DND-41 (cell line): ENCODE measurements at regions not wholly inside any gene's neighbourhood (a gene's known extent, or its start where the extent isn't known, plus 50 kb on each side); places are given as distances from the start of the nearest gene placed in this dataset.

Experiments used
- EZH2 ChIP-seq: IDR thresholded peaks from 3 replicates; pipeline ENCODE4 v1.6.1; 2012; ENCODE audit warnings: borderline replicate concordance, low read depth, mild to moderate bottlenecking, moderate library complexity, low read length, inconsistent platforms; ENCODE audit not compliant: severe bottlenecking
- TF ChIP-seq, protein P1 (sequence below): IDR thresholded peaks from 2 replicates; pipeline ENCODE4 v1.5.1; 2012; ENCODE audit warnings: borderline replicate concordance, low read length, moderate library complexity, mild to moderate bottlenecking; ENCODE audit not compliant: poor library complexity, severe bottlenecking; ENCODE audit errors: extremely low read depth

DNA sequence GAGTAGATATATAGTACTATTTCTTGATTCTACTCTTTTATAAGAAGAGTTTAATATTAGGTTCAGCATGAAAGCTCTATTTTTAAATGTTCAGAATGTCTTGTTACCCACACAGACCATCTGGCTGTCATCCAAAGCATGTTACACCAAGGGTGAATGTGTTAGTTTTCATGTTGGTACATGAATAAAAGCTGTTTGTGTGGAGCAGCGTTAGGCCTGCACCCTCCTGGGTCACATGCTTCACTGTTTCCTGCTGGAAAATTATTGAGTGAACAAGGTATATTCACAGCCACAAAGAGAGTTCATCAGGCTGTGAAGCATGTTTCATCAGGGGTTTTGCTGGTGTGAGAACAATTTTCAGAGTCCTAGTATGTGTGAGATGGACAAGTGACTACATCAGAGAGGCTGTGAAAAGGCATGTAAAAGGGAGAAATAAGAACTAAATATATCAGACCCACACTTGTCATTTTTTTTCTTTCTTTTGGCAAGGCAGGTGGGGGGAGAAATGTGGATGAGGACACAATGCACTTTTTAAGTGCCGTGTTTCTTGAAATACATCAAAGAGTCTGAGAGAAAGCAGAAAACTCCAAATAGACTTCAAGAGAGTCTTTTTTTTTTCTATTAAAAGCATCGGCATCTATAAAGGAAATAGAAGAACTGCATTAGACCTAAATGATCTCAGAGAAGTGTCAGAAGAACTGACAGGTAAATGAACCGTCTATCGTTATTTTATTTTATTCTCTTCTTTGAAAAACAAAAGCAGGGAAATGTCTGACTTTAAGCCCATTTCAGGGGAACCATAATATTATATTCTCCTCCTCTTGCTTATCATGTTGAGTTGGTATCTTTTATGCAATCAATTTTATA is 2429.7 kb downstream of the PCDH7 start:
- TF ChIP-seq, protein P1, sequence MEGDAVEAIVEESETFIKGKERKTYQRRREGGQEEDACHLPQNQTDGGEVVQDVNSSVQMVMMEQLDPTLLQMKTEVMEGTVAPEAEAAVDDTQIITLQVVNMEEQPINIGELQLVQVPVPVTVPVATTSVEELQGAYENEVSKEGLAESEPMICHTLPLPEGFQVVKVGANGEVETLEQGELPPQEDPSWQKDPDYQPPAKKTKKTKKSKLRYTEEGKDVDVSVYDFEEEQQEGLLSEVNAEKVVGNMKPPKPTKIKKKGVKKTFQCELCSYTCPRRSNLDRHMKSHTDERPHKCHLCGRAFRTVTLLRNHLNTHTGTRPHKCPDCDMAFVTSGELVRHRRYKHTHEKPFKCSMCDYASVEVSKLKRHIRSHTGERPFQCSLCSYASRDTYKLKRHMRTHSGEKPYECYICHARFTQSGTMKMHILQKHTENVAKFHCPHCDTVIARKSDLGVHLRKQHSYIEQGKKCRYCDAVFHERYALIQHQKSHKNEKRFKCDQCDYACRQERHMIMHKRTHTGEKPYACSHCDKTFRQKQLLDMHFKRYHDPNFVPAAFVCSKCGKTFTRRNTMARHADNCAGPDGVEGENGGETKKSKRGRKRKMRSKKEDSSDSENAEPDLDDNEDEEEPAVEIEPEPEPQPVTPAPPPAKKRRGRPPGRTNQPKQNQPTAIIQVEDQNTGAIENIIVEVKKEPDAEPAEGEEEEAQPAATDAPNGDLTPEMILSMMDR, result no peak
- TF ChIP-seq EZH2, result no peak
